ENCODE measurements at regions not wholly inside any gene's neighbourhood (a gene's known extent, or its start where the extent isn't known, plus 50 kb on each side); places are given as distances from the start of the nearest gene placed in this dataset.

DNA sequence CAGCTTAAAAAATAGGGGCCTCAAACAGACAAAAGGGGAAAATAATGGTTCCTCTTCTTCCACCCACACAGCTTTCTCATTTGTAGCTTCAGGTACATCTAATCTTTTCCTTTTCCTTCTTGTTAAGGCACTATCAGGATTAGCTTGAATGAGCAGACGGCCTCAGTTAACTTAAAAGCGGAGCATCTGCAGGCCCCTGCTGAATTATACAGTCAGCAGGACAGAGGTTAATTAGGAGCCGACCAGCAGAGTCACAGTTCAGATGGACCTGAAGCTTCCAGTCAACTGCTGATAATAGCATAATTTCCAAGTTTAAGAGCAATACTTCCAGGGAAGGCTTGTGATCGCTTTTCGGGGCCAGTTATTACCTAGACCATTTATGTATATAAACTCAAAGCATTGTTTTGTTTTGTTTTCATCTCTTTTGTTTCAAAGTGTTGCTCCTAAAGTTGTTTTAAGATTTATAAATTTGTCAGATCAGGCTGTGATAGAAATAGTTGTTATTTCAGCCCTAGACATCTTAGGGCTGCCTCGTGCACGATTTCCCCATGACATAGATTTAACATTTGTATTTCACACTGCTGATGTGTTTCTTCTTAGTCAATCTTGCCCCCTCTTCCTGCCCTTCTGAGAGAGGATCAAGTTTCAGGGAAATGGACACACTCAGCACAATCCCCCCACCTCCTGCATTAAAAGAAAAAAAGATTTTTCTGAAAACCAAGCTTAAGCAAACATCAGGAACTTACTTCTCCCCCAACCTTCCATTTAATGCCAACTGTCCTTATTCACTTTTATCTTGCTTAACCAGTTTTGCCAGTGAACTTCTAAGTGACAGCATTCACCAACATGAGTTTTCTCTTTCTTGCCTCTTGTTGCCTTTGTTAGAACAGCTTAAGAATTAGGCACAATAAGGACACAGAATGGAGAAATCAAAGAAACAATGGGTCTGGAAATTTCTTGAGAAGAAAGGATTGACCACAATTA lies 449.8 kb downstream of the ARHGEF28 start:
- Mint-ChIP-seq H3K27ac (no peak overlapping the region), H3K4me3 (no peak overlapping the region), H3K36me3 (no peaks in the 10 kb centered on the region), H3K27me3 (peaks cover 0 to 3% (median 1%) of the 10 kb centered on the region in 5 donors), H3K4me1 (no peaks in the 10 kb centered on the region), H3K9me3 (no peaks in the 10 kb centered on the region)
- DNase-seq (no peak), ATAC-seq (no peak)
- POLR2A ChIA-PET = no interaction called here

DNA sequence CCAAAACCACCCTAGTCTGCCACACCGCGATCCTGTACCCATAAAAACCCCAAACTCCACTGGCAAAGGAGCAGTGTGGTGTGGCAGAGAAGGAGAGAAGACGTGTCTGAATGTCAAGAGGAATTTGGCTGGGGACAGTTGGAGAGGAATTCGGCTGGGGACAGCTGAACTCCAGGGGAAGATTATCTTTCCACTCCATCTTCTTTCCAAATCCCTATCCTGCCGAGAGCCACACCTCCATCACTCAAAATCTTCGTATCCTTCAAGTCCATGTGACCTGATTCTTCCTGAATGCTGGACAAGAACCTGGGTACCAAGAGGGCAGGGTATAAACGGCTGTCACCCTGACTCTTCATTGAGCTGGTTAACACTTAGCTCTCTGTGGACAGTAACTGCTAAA lies 448.1 kb downstream of the ARHGEF28 start:
- POLR2A ChIA-PET = no interaction called here
- H3K4me1 Mint-ChIP-seq = no peaks in the 10 kb centered on the region
- no peak for ATAC-seq
- no peak overlapping the region for H3K27ac Mint-ChIP-seq
- peaks cover 0 to 3% (median 2%) of the 10 kb centered on the region in 5 donors for H3K27me3 Mint-ChIP-seq
- H3K4me3 Mint-ChIP-seq = no peak overlapping the region
- no peaks in the 10 kb centered on the region for H3K36me3 Mint-ChIP-seq
- no peaks in the 10 kb centered on the region for H3K9me3 Mint-ChIP-seq
- no peak for DNase-seq

DNA sequence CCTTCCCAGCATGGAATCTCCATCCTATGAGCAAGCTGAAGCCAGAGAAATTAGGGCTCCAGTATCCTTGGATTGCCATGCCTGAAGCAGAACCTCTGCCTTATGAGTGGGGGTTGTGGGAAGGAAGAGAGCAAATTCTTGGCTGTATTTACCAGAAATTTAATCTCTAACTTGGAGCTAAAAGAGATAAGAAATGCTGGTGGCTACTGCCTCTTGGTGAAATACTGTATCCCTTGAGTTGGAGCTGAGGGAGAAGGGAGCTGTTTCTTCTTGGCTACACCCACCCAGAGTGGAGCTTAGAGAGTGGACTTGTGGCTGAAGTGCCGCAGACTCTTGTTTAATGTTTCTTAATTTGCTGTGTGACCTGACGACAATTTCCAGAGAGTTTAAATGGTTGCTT lies 447.3 kb downstream of the ARHGEF28 start:
- no peaks in the 10 kb centered on the region for H3K9me3 Mint-ChIP-seq
- H3K36me3 Mint-ChIP-seq = no peaks in the 10 kb centered on the region
- H3K27ac Mint-ChIP-seq = no peak overlapping the region
- ATAC-seq = no peak
- POLR2A ChIA-PET = no interaction called here
- H3K27me3 Mint-ChIP-seq = peaks cover 0 to 3% (median 0%) of the 10 kb centered on the region in 5 donors
- DNase-seq = no peak
- no peaks in the 10 kb centered on the region for H3K4me1 Mint-ChIP-seq
- no peak overlapping the region for H3K4me3 Mint-ChIP-seq

DNA sequence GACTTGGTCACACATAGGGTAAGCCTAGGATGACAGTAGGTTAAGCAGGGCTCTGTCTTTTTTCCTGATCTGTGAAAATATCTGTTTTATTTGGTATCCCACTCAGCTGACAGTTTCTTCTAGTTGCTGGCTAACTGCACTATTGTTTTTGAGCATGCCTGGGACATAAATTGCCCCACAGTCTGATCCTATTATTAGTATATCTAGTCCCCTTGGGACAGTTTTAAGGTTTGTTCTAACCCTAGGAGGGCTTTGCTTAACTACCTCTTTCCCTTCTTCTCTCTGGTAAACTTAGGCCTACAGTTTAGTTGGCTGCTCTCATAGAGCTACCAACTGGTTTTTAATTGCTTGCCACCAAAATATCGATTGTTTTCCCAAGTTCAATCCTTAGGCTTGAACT lies 446.6 kb downstream of the ARHGEF28 start:
- Mint-ChIP-seq H3K36me3 (no peaks in the 10 kb centered on the region), H3K4me1 (no peaks in the 10 kb centered on the region), H3K4me3 (no peak overlapping the region), H3K27me3 (peaks cover 0 to 3% (median 0%) of the 10 kb centered on the region in 5 donors), H3K9me3 (no peaks in the 10 kb centered on the region), H3K27ac (peak overlapping the region in 1 of 10 donors; percentile 19)
- POLR2A ChIA-PET = no interaction called here
- DNase-seq (no peak), ATAC-seq (no peak)

DNA sequence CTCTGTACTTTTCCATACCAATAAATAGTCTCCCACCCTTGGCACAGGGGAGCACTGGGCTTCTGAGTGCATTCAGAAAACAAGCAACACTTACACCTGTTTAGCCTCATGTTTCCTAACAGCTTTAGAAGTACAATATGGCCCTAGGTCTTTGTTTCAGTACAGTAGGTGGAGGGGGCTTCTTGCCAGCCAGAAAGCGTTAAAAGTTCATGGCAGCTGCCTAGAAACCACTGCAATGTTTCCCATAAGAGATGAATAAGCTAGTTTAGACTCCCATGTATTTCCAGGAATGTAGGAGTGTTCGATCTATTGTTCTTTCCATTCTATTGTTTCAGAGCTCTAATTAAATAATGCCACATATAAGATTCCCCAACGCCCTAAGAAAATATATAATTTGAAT lies 444.8 kb downstream of the ARHGEF28 start:
- no peak for ATAC-seq
- Mint-ChIP-seq H3K36me3 (no peaks in the 10 kb centered on the region), H3K27me3 (peaks cover 0 to 2% (median 0%) of the 10 kb centered on the region in 5 donors), H3K9me3 (no peaks in the 10 kb centered on the region), H3K4me3 (no peak overlapping the region), H3K4me1 (no peaks in the 10 kb centered on the region), H3K27ac (no peak overlapping the region)
- POLR2A ChIA-PET = no interaction called here
- DNase-seq = no peak

DNA sequence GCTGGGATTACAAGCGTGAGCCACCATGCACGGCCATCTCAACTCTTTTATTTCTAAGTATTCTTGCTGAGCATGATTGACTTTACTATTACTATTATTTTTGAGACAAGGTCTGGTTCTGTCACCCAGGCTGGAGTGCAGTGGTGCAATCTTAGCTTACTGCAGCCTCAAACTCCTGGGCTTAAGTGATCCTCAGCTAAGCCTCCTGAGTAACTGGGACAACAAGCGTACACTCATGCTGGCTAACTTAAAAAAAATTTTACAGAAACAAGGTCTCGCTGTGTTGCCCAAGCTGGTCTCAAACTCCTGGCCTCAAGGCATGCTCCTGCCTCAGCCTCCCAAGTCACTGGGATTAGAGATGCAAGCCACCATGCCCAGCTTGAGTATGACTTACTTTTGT lies 443.7 kb downstream of the ARHGEF28 start:
- POLR2A ChIA-PET = no interaction called here
- ATAC-seq (no peak), DNase-seq (no peak)
- Mint-ChIP-seq H3K4me3 (no peak overlapping the region), H3K4me1 (no peaks in the 10 kb centered on the region), H3K9me3 (no peaks in the 10 kb centered on the region), H3K27ac (no peak overlapping the region), H3K27me3 (peaks cover 0 to 2% (median 0%) of the 10 kb centered on the region in 5 donors), H3K36me3 (no peaks in the 10 kb centered on the region)

DNA sequence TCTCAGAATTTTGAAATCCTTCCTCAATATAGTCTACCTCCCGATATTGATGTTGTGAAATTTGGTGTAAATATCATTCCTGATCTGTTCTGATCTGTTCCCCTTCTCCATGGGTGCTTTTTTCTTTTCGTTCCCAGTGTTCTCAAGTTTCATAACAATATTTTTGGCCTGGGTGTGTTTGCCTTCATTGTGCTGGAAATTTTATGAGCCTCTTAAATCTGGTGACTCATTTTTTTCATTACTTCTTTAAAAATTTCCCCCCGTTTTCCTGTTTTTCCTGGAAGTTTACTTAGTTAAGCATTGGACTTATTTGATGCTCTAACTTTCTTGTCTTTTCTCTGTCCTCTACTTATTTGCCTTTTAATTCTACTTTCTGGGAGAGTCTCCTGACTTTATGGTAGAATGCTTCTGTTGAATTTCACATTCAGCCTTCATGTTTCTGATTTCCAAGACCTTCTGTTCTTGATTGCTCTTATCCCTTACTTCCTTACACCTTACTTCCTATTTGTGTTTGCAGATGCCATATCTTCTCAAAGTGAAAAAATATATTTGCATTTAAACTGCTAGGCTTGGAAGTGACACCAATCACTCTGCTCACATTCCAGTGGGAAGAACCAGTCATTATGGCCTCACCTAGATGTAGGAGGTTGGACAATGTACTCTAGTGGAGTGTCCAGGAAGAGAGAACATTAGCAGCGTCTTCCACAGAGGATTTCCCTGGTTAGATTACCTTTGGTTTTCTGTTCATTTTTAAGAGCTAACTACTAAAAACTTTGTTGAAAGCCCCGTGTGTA lies 441.9 kb downstream of the ARHGEF28 start:
- DNase-seq (no peak), ATAC-seq (no peak)
- Mint-ChIP-seq H3K9me3 (no peaks in the 10 kb centered on the region), H3K4me3 (no peak overlapping the region), H3K4me1 (no peaks in the 10 kb centered on the region), H3K27ac (no peak overlapping the region), H3K36me3 (no peaks in the 10 kb centered on the region), H3K27me3 (peaks cover 0 to 3% (median 1%) of the 10 kb centered on the region in 5 donors)
- POLR2A ChIA-PET = no interaction called here

DNA sequence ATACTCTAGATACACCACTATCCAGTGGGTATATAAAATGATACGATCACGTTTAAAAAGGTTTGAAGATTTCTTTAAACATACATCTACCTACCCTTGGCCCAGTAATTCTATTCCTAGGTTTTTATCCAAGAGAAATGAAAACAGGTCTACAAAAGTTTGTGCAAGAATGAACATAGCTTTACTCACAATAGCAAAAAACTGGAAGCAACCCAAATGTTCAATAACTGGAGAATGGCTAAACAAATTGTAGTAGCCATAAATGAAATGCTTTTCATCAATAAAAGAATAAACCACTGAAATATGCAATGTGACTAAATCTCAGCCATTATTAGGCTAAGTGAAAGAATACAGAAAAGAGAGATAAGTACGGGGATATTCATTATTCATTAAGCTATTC lies 438.9 kb downstream of the ARHGEF28 start:
- Mint-ChIP-seq H3K9me3 (no peaks in the 10 kb centered on the region), H3K27me3 (peaks cover 0 to 3% (median 0%) of the 10 kb centered on the region in 5 donors), H3K27ac (no peak overlapping the region), H3K36me3 (no peaks in the 10 kb centered on the region), H3K4me3 (no peak overlapping the region), H3K4me1 (no peaks in the 10 kb centered on the region)
- POLR2A ChIA-PET = no interaction called here
- no peak for DNase-seq
- no peak for ATAC-seq

DNA sequence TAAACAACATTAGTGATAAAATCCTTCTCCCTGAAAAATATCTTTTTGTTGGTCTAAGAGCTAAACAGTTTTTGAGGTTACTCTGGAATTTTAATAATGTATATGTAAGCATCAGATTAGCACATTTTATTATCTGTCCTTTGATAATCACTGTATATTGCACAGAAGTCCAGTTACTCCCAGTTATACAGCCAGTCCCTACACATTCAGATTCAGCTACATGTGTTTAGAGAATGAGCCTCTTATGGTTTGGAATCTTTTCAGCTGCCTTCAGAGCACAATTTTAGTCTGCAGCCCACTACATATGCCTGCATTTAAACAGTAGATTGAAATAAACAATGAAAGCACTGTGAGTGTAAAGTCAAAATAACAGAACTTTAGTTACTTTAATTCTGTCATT lies 438.2 kb downstream of the ARHGEF28 start:
- no peaks in the 10 kb centered on the region for H3K9me3 Mint-ChIP-seq
- ATAC-seq = no peak
- H3K27ac Mint-ChIP-seq = no peak overlapping the region
- H3K27me3 Mint-ChIP-seq = peaks cover 0 to 3% (median 0%) of the 10 kb centered on the region in 5 donors
- POLR2A ChIA-PET = no interaction called here
- no peaks in the 10 kb centered on the region for H3K36me3 Mint-ChIP-seq
- no peak overlapping the region for H3K4me3 Mint-ChIP-seq
- no peaks in the 10 kb centered on the region for H3K4me1 Mint-ChIP-seq
- no peak for DNase-seq

DNA sequence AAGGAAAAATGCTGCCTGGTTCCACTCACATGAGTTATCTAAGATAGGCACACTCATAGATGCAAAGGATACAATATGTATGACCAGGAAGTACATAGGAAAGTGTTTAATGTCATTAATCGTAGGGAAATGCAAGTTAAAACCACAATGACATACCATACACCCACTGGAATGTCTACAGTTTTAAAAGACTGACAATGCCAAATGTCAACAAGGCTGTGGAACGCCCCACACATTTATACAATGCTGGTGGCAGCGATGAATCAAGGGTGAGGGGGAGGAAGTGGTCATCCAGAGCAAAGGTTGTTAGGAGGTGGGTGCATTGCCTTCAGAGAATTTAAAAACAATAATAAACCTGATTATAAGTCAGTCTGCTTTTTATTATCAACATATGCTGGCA lies 437.8 kb downstream of the ARHGEF28 start:
- no peaks in the 10 kb centered on the region for H3K9me3 Mint-ChIP-seq
- H3K36me3 Mint-ChIP-seq = no peaks in the 10 kb centered on the region
- H3K27me3 Mint-ChIP-seq = peaks cover 0 to 3% (median 0%) of the 10 kb centered on the region in 5 donors
- no peak overlapping the region for H3K4me3 Mint-ChIP-seq
- POLR2A ChIA-PET = no interaction called here
- ATAC-seq (no peak), DNase-seq (no peak)
- H3K4me1 Mint-ChIP-seq = no peaks in the 10 kb centered on the region
- H3K27ac Mint-ChIP-seq = no peak overlapping the region

DNA sequence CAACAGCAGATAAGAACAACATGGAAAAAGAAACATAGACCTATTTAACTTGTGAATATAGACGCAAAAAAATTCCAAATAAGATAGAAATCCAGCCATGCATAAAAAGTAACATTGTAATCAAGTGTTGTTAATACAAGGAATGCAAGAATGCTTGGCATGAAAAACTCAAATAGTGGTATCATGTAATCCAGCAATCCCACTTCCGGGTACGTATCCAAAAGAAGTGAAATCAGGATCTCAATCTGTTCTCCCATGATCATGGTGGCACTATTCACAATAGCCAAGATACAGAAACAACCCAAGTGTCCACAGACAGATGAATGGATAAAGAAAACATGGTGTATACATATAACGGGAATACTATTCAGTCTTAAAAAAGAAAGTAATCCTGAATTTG lies 437.4 kb downstream of the ARHGEF28 start:
- no peak overlapping the region for H3K27ac Mint-ChIP-seq

DNA sequence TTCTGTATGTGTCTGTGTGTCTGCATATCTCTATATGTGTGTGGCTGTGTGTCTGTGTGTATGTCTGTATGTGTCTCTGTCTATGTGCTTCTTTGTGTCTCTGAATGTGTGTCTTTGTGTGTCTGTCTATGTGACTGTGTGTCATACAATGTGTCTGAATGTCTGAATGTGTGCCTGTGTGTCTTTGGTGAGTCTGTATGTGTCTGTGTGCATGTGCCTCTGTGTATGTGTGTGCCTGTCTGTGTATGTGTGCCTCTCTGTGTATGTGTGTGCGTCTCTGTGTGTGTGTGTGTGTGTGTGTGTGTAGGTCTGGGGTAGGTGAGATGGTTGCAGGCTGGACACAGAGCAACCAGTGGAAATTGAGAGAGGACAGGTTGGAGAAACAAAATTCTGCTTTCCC lies 435.3 kb downstream of the ARHGEF28 start:
- Mint-ChIP-seq H3K36me3 (no peaks in the 10 kb centered on the region), H3K4me1 (no peaks in the 10 kb centered on the region), H3K9me3 (no peaks in the 10 kb centered on the region), H3K4me3 (no peak overlapping the region), H3K27me3 (peaks cover 0 to 3% (median 0%) of the 10 kb centered on the region in 5 donors), H3K27ac (no peak overlapping the region)
- ATAC-seq (no peak), DNase-seq (no peak)
- POLR2A ChIA-PET = no interaction called here

More for the DNA sequence above, 437.4 kb downstream of the ARHGEF28 start:
- H3K27me3 Mint-ChIP-seq = peaks cover 0 to 3% (median 0%) of the 10 kb centered on the region in 5 donors
- ATAC-seq (no peak), DNase-seq (no peak)
- H3K4me1 Mint-ChIP-seq = no peaks in the 10 kb centered on the region
- H3K9me3 Mint-ChIP-seq = no peaks in the 10 kb centered on the region
- no peak overlapping the region for H3K4me3 Mint-ChIP-seq
- POLR2A ChIA-PET = no interaction called here
- no peaks in the 10 kb centered on the region for H3K36me3 Mint-ChIP-seq

DNA sequence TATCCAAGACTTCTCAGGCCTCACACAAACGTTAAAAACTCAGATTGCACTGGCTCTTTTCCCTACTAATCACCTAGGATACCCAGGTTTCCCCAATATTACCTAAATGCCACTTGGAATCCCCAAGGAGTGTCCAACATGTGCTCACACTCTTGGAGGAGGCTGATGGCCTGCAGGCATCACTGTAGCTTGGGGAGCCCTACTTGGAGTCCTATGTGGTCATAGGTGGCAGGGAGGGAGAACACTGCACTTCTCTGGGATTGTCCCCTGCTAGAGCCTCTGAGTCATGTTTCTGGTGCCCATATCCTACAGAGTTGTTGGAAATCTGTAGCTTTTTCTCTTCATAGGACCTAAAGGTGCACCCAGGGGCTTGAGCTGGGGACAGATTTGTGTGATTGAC lies 433.7 kb downstream of the ARHGEF28 start:
- Mint-ChIP-seq H3K36me3 (no peaks in the 10 kb centered on the region), H3K27me3 (peaks cover 0 to 6% (median 3%) of the 10 kb centered on the region in 5 donors), H3K4me1 (no peaks in the 10 kb centered on the region), H3K27ac (no peak overlapping the region), H3K9me3 (no peaks in the 10 kb centered on the region), H3K4me3 (no peak overlapping the region)
- DNase-seq (no peak), ATAC-seq (no peak)
- POLR2A ChIA-PET = no interaction called here

Data from naive thymus-derived CD8-positive, alpha-beta T cell (primary cell).